ENCODE measurements at regions not wholly inside any gene's neighbourhood (a gene's known extent, or its start where the extent isn't known, plus 50 kb on each side); places are given as distances from the start of the nearest gene placed in this dataset.

DNA sequence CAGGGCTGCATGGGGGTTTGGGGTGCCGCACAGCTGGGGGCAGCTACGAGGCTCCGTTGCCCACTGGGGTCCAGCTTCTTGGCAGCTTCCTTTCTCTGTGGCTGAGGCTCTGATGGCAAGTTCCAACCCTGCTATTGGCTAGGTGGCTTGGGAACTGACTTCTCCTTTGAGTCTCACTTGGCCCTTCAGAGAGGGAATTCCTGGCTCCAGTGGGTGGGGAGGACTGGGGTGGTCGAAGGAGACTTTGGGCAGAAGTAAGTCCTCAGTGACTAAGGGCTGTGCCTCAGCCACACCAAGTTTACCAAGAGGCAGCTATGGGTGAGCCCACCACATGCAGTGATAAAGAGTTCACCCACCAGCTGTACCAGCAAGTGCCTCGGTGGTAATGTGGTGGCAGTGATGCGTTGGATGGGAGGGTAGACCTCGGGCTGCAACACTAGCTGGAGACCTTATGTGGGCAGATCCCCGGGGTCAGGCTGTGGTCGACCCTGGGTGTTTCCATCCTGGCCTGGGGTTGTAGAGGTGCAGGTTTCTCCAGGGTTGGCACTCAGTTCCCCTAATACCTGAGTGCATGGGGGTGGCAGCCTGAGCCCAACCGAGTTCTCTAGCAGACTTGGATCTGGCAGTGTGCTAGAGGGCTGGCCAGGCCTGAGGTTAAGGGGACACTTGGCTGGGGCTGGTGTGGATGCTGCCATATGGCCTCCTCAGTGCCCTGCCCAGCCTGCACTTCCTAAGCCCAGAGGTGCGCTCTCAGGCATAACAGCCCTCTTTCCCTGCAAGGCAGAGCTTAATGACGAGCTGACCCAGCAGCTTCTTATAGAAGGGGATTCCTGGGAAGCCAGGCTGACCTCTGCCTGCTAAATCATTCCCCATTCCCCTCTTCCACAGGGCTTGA, 197.0 kb upstream of the CADM1 start:
- Histone ChIP-seq H3K9ac (ENCODE audit: low read depth in 1 of 2, low read length in 2 of 2) (no peak overlapping the region), H3K27ac (ENCODE audit: low read depth in 1 of 2, low read length in 2 of 2) (no peak overlapping the region), H3K9me3 (ENCODE audit: control insufficient read depth in 4 of 4, low read length in 3 of 4) (no peaks in the 10 kb centered on the region), H3K36me3 (ENCODE audit: control insufficient read depth in 4 of 4, insufficient read depth in 3 of 4, low read depth in 1 of 4, low read length in 3 of 4) (no peaks in the 10 kb centered on the region), H3K27me3 (ENCODE audit: control insufficient read depth in 4 of 4, insufficient read depth in 4 of 4, low read length in 3 of 4) (peaks cover 0 to 2% (median 0%) of the 10 kb centered on the region in 4 donors), H3K4me1 (ENCODE audit: control insufficient read depth in 4 of 4, insufficient read depth in 4 of 4, low read length in 3 of 4) (peaks cover 0 to 2% (median 0%) of the 10 kb centered on the region in 4 donors), H3K4me3 (ENCODE audit: low read depth in 1 of 3, low read length in 3 of 3) (no peak overlapping the region)
- DNase-seq (ENCODE audit: low spot score) = no peak
- no peak for TF ChIP-seq FOXA2 (IDR thresholded peaks at IDR 0.05)
- TF ChIP-seq, protein P1, sequence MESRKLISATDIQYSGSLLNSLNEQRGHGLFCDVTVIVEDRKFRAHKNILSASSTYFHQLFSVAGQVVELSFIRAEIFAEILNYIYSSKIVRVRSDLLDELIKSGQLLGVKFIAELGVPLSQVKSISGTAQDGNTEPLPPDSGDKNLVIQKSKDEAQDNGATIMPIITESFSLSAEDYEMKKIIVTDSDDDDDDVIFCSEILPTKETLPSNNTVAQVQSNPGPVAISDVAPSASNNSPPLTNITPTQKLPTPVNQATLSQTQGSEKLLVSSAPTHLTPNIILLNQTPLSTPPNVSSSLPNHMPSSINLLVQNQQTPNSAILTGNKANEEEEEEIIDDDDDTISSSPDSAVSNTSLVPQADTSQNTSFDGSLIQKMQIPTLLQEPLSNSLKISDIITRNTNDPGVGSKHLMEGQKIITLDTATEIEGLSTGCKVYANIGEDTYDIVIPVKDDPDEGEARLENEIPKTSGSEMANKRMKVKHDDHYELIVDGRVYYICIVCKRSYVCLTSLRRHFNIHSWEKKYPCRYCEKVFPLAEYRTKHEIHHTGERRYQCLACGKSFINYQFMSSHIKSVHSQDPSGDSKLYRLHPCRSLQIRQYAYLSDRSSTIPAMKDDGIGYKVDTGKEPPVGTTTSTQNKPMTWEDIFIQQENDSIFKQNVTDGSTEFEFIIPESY (IDR thresholded peaks at IDR 0.05) = no peak
- TF ChIP-seq HNF4G (IDR thresholded peaks at IDR 0.05) = no peak
- TF ChIP-seq, protein P2, sequence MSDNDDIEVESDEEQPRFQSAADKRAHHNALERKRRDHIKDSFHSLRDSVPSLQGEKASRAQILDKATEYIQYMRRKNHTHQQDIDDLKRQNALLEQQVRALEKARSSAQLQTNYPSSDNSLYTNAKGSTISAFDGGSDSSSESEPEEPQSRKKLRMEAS (IDR thresholded peaks at IDR 0.05) = no peak
- no peak for TF ChIP-seq RAD21 (IDR thresholded peaks at IDR 0.05)
- no peak for TF ChIP-seq EGR1 (IDR thresholded peaks at IDR 0.05; ENCODE audit: low read depth in 2 of 2)
- TF ChIP-seq JUND (IDR thresholded peaks at IDR 0.05) = no peak
- TF ChIP-seq NR2F2 (IDR thresholded peaks at IDR 0.05) = no peak
- no peak for TF ChIP-seq FOXA1 (IDR thresholded peaks at IDR 0.05)
- TF ChIP-seq RXRA (IDR thresholded peaks at IDR 0.05) = no peak
- TF ChIP-seq, protein P3, sequence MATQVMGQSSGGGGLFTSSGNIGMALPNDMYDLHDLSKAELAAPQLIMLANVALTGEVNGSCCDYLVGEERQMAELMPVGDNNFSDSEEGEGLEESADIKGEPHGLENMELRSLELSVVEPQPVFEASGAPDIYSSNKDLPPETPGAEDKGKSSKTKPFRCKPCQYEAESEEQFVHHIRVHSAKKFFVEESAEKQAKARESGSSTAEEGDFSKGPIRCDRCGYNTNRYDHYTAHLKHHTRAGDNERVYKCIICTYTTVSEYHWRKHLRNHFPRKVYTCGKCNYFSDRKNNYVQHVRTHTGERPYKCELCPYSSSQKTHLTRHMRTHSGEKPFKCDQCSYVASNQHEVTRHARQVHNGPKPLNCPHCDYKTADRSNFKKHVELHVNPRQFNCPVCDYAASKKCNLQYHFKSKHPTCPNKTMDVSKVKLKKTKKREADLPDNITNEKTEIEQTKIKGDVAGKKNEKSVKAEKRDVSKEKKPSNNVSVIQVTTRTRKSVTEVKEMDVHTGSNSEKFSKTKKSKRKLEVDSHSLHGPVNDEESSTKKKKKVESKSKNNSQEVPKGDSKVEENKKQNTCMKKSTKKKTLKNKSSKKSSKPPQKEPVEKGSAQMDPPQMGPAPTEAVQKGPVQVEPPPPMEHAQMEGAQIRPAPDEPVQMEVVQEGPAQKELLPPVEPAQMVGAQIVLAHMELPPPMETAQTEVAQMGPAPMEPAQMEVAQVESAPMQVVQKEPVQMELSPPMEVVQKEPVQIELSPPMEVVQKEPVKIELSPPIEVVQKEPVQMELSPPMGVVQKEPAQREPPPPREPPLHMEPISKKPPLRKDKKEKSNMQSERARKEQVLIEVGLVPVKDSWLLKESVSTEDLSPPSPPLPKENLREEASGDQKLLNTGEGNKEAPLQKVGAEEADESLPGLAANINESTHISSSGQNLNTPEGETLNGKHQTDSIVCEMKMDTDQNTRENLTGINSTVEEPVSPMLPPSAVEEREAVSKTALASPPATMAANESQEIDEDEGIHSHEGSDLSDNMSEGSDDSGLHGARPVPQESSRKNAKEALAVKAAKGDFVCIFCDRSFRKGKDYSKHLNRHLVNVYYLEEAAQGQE (IDR thresholded peaks at IDR 0.05) = no peak
- WGBS = 75% methylated on average over 12 of the region's 12 CpGs

DNA sequence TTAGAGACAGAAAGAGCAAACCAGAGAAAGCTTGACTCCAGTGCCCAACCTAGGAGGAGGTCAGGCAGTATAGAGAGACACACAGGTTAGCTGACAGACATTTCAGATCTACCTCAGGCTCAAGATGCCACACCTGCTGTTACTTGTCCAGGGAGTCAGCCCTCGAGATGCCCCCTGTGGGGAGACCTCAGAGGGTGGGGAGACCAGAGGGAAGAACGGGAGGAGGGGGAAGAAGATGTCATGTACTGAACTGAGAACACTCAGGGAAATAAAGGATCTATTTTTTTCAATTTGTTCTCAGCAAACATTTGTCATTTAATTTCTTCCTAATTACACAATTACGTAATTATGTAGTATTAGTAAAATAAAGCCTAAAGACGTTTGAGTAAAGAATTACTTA, 196.3 kb upstream of the CADM1 start:
- H3K36me3 ChIP-seq (ENCODE audit: control insufficient read depth in 4 of 4, insufficient read depth in 3 of 4, low read depth in 1 of 4, low read length in 3 of 4) = no peaks in the 10 kb centered on the region
- TF ChIP-seq NR2F2 (IDR thresholded peaks at IDR 0.05) (no peak), YY1 (IDR thresholded peaks at IDR 0.05) (no peak), SP1 (IDR thresholded peaks at IDR 0.05) (no peak), FOXA1 (IDR thresholded peaks at IDR 0.05) (no peak)
- TF ChIP-seq, protein P4, sequence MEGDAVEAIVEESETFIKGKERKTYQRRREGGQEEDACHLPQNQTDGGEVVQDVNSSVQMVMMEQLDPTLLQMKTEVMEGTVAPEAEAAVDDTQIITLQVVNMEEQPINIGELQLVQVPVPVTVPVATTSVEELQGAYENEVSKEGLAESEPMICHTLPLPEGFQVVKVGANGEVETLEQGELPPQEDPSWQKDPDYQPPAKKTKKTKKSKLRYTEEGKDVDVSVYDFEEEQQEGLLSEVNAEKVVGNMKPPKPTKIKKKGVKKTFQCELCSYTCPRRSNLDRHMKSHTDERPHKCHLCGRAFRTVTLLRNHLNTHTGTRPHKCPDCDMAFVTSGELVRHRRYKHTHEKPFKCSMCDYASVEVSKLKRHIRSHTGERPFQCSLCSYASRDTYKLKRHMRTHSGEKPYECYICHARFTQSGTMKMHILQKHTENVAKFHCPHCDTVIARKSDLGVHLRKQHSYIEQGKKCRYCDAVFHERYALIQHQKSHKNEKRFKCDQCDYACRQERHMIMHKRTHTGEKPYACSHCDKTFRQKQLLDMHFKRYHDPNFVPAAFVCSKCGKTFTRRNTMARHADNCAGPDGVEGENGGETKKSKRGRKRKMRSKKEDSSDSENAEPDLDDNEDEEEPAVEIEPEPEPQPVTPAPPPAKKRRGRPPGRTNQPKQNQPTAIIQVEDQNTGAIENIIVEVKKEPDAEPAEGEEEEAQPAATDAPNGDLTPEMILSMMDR (IDR thresholded peaks at IDR 0.05; ENCODE audit: low read depth, low read length, missing input control) = no peak
- TF ChIP-seq, protein P2 (IDR thresholded peaks at IDR 0.05) = no peak
- TF ChIP-seq, protein P3 (IDR thresholded peaks at IDR 0.05) = no peak
- DNase-seq (ENCODE audit: low spot score) = no peak
- H3K9me3 ChIP-seq (ENCODE audit: control insufficient read depth in 4 of 4, low read length in 3 of 4) = no peaks in the 10 kb centered on the region
- no peak overlapping the region for H3K27ac ChIP-seq (ENCODE audit: low read depth in 1 of 2, low read length in 2 of 2)
- H3K27me3 ChIP-seq (ENCODE audit: control insufficient read depth in 4 of 4, insufficient read depth in 4 of 4, low read length in 3 of 4) = peaks cover 0 to 2% (median 0%) of the 10 kb centered on the region in 4 donors
- H3K4me3 ChIP-seq (ENCODE audit: low read depth in 1 of 3, low read length in 3 of 3) = no peak overlapping the region
- H3K4me1 ChIP-seq (ENCODE audit: control insufficient read depth in 4 of 4, insufficient read depth in 4 of 4, low read length in 3 of 4) = peaks cover 0 to 2% (median 0%) of the 10 kb centered on the region in 4 donors
- no peak overlapping the region for H3K9ac ChIP-seq (ENCODE audit: low read depth in 1 of 2, low read length in 2 of 2)
- WGBS = 62% methylated on average over 4 of the region's 4 CpGs
